ENCODE measurements at regions not wholly inside any gene's neighbourhood (a gene's known extent, or its start where the extent isn't known, plus 50 kb on each side); places are given as distances from the start of the nearest gene placed in this dataset.

DNA sequence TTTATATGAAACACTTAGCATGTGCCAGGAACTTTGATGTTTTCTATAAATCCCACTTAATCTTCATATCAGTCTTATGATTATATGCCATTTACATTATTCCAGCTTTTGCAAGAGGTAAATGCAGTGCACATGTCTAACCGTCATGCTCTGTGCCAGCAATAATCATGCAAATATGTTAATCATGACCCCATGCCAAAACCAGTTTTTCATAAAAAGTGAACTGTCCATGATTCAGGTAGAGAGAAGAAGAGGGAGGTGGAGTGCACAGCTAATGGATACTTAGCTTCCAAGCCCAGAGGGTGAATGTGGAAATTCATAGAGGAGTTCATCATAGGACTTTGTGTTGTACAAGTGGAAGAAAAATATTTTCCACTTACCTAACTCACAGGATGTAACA, 458.4 kb downstream of the TBC1D4 start:
- Mint-ChIP-seq H3K4me1 (no peaks in the 10 kb centered on the region), H3K36me3 (no peaks in the 10 kb centered on the region), H3K27me3 (no peaks in the 10 kb centered on the region), H3K9me3 (peaks cover 7% of the 10 kb centered on the region), H3K27ac (no peak overlapping the region), H3K4me3 (no peak overlapping the region)
- DNase-seq (ENCODE audit: low spot score in 2 of 2) (no peak), ATAC-seq (ENCODE audit: low read depth) (no peak)

DNA sequence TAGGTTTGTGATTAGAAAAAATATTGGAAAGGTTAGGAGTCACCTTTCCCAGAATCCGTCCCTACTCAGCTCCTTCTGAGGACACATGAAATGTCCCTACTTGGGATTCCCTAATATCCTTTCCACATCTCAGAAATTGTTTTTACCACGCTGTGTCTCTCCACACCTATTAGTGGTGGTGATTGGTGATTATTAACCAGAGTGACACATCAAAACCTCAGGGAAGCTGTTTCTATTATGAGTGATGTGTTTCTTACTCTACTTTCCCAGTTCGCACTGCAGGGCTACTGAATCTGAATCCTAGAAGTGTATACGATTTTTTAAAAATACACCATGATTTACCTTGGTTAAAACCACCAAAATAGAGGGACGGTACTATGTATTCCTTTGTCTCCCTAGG, 460.8 kb downstream of the TBC1D4 start:
- peaks cover 2% of the 10 kb centered on the region for H3K9me3 Mint-ChIP-seq
- H3K36me3 Mint-ChIP-seq = no peaks in the 10 kb centered on the region
- no peak overlapping the region for H3K27ac Mint-ChIP-seq
- no peak overlapping the region for H3K4me3 Mint-ChIP-seq
- ATAC-seq (ENCODE audit: low read depth) (no peak), DNase-seq (ENCODE audit: low spot score in 2 of 2) (no peak)
- peaks cover 1% of the 10 kb centered on the region for H3K27me3 Mint-ChIP-seq
- H3K4me1 Mint-ChIP-seq = no peaks in the 10 kb centered on the region

DNA sequence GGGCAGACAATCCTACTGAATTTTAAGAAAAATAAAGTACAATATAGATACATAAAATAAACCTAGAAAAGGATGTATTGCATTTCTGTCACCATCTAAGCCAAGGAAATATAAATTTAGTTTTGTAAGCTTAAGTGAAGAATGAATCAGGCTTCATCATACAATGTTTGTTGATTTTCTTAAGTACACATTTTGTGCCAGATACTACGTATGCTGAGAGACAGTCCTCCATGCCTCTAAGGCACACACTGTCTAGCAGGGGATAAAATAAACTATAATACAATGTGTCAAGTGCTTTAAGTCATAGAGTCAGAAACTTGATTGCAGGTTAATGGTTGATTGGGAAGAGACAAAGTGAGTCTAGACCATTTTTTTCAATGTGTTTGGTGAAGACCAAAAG, 465.7 kb downstream of the TBC1D4 start:
- ATAC-seq (ENCODE audit: low read depth) (no peak), DNase-seq (ENCODE audit: low spot score in 2 of 2) (no peak)
- Mint-ChIP-seq H3K9me3 (peaks cover 2% of the 10 kb centered on the region), H3K27ac (no peak overlapping the region), H3K4me3 (no peak overlapping the region), H3K4me1 (no peaks in the 10 kb centered on the region), H3K36me3 (no peaks in the 10 kb centered on the region), H3K27me3 (peaks cover 3% of the 10 kb centered on the region)

DNA sequence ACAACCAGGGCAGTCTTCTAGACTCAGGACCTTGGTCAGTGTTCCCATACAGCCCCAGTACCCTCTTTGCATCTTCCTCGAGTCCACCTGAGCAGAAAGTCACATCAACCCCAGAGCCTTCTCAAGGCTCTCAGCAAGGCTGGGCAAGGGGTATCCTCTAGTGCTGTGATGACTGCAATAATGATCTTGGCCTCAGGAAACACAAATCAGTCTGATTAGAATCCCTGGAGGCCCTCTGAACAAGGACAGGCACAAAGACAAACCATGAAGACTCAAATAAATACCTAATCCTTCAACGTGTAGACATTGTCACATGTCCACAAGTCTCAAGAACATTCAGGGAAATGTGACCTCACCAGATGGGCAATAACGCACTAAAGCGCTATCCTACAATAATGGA, 468.2 kb downstream of the TBC1D4 start:
- H3K36me3 Mint-ChIP-seq = no peaks in the 10 kb centered on the region
- H3K9me3 Mint-ChIP-seq = no peaks in the 10 kb centered on the region
- DNase-seq (ENCODE audit: low spot score in 2 of 2) = no peak
- H3K4me3 Mint-ChIP-seq = no peak overlapping the region
- H3K4me1 Mint-ChIP-seq = no peaks in the 10 kb centered on the region
- no peak for ATAC-seq (ENCODE audit: low read depth)
- H3K27ac Mint-ChIP-seq = no peak overlapping the region
- H3K27me3 Mint-ChIP-seq = peaks cover 8% of the 10 kb centered on the region

DNA sequence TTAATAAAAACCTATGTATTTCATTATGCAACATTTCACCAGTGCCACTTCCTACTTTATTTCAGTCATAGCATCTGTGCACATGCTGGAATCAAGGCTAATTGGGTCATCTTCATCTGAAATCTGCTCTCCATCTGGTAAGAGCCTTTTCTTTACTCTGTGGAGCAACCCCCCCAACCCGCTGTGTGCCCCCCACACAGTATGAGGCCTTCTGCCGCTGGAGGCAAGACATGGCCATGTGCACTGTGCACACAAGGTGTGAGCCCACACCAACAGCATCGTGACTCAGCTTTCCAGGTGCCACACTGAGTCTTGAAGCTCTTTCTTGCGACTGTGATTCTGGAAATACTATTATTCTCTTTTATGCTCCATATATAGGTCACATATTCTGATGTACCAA, 471.0 kb downstream of the TBC1D4 start:
- Mint-ChIP-seq H3K4me1 (no peaks in the 10 kb centered on the region), H3K36me3 (no peaks in the 10 kb centered on the region), H3K27ac (no peak overlapping the region), H3K4me3 (no peak overlapping the region), H3K27me3 (peaks cover 8% of the 10 kb centered on the region), H3K9me3 (no peaks in the 10 kb centered on the region)
- DNase-seq (ENCODE audit: low spot score in 2 of 2) (no peak), ATAC-seq (ENCODE audit: low read depth) (no peak)

DNA sequence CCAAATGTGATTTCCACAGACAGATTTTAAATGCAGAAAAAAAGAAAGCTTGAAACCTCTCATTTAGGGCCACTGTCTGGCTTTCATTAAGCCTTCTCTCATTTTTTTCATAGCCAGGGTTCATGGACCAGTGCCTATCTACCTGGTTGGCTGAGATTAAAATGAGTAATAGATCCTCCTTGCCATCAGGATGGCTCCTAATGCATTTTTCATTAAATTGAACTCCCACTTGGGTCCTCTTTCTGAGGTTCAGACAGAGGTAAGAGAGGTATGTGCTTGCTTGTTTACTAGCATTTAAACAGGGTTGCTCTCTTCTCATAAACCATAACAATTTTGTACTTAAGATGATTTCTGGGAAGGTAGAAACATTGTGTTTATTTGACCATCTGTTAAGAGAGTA, 473.0 kb downstream of the TBC1D4 start:
- Mint-ChIP-seq H3K4me1 (no peaks in the 10 kb centered on the region), H3K4me3 (no peak overlapping the region), H3K27me3 (peaks cover 6% of the 10 kb centered on the region), H3K9me3 (no peaks in the 10 kb centered on the region), H3K36me3 (no peaks in the 10 kb centered on the region), H3K27ac (no peak overlapping the region)
- DNase-seq (ENCODE audit: low spot score in 2 of 2) (no peak), ATAC-seq (ENCODE audit: low read depth) (no peak)

DNA sequence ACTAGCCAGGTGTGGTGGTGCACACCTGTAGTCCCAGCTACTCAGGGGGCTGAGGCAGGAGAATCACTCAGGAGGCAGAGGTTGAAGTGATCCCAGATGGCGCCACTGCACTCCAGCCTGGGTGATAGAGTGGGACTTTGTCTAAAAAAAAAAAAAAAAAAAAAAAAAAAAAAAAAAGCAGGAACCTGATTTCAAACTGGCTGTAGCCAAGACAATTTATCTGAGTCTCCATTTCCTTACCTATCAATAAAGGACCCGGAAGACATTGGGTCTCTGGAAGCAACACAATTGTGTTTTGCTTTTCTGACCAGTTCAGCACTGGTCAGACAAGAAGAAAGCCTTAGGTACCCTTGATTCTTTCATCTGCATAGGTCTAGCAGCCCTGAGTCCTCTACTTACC, 491.0 kb downstream of the TBC1D4 start:
- no peaks in the 10 kb centered on the region for H3K36me3 Mint-ChIP-seq

DNA sequence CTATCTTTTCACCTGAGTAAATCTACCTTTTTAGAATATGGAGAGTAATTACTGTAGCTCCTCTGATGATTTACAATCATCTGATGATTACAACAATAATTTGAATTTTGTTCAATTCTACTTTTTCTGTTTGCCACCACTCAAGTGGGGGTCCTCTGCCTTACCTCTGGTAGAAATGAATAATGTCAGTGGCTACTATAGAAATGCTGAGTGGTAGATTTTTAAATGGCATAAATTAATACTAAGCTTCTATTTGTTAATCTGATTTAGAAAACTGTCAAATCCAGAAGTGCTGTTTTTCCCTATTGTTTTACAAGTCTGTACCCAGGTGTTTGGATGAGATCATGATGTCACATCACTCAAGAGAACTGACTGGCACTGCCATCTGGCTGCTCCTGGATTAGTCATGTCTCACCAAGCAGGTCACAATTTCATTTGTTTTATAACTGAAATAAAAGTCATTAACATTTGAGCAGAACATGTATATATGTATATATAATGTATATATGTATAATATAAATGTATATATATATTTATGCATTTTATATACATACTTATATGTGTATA, 494.8 kb downstream of the TBC1D4 start:
- Mint-ChIP-seq H3K27ac (no peak overlapping the region), H3K9me3 (no peaks in the 10 kb centered on the region), H3K4me1 (no peaks in the 10 kb centered on the region), H3K4me3 (no peak overlapping the region), H3K36me3 (no peaks in the 10 kb centered on the region), H3K27me3 (no peaks in the 10 kb centered on the region)
- no peak for ATAC-seq (ENCODE audit: low read depth)
- DNase-seq (ENCODE audit: low spot score in 2 of 2) = no peak

More for the DNA sequence above, 491.0 kb downstream of the TBC1D4 start:
- Mint-ChIP-seq H3K27me3 (no peaks in the 10 kb centered on the region), H3K4me1 (no peaks in the 10 kb centered on the region), H3K4me3 (no peak overlapping the region), H3K27ac (no peak overlapping the region), H3K9me3 (peaks cover 1% of the 10 kb centered on the region)
- DNase-seq (ENCODE audit: low spot score in 2 of 2) = no peak
- ATAC-seq (ENCODE audit: low read depth) = no peak

DNA sequence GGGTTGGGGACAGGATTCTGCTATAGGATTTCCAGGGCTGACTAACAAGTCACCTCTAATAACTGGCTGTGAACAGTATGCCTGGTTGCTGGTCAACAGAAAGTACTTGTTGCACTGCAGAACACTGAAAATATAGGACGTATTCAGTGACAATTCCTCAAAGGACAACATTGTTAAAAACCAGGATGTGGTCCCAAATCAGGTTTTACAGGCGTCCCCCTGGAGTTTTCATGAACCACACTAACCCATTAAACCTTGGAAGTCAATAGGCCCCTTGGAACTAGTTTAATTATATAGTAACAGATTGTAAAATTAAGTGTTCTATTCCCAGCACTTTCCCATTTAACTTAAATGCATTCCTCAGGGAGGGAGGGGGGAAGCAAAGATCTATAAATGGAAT, 495.4 kb downstream of the TBC1D4 start:
- DNase-seq (ENCODE audit: low spot score in 2 of 2) (no peak), ATAC-seq (ENCODE audit: low read depth) (no peak)
- H3K4me3 Mint-ChIP-seq = no peak overlapping the region
- H3K27me3 Mint-ChIP-seq = no peaks in the 10 kb centered on the region
- no peaks in the 10 kb centered on the region for H3K4me1 Mint-ChIP-seq
- H3K36me3 Mint-ChIP-seq = no peaks in the 10 kb centered on the region
- H3K27ac Mint-ChIP-seq = no peak overlapping the region
- H3K9me3 Mint-ChIP-seq = no peaks in the 10 kb centered on the region

DNA sequence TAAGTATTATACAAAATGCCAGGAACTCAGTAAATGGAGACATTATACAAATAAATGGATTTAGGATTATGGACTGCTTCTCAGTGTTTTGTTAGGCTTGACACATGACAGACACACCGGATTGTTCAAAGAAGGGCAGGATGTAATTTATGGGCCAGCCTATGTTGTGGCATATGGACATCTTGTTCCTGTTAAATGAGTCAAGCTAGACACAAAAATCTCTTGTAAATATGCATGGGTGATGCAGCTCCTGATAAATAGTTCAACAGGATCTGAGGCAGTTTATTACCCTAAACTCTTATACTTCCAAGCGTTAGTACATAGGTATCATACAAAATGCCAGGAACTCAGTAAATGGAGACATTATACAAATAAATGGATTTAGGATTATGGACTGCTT, 502.3 kb downstream of the TBC1D4 start:
- peaks cover 3% of the 10 kb centered on the region for H3K27me3 Mint-ChIP-seq
- ATAC-seq (ENCODE audit: low read depth) (no peak), DNase-seq (ENCODE audit: low spot score in 2 of 2) (no peak)
- H3K4me1 Mint-ChIP-seq = no peaks in the 10 kb centered on the region
- H3K9me3 Mint-ChIP-seq = peaks cover 1% of the 10 kb centered on the region
- no peak overlapping the region for H3K27ac Mint-ChIP-seq
- no peaks in the 10 kb centered on the region for H3K36me3 Mint-ChIP-seq
- H3K4me3 Mint-ChIP-seq = no peak overlapping the region

DNA sequence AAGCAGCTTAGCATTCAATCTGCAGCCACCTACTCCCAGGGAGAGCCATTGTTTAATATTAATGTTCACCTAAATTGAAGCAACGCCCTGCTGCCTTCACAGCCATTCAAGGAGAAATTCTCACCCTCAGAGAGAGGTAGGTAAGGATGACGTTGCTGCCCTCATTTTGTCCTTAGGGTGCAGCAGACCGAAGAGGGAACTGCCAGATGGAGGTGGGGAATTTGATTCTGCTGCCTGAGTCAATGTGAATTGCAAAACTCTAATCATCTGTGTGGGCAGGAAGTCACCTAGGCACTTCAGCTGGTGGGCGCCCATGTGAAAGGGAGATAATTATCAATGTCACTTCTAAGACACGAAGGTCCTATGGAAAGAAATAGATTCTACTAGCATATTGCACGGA, 503.4 kb downstream of the TBC1D4 start:
- H3K4me1 Mint-ChIP-seq = no peaks in the 10 kb centered on the region

DNA sequence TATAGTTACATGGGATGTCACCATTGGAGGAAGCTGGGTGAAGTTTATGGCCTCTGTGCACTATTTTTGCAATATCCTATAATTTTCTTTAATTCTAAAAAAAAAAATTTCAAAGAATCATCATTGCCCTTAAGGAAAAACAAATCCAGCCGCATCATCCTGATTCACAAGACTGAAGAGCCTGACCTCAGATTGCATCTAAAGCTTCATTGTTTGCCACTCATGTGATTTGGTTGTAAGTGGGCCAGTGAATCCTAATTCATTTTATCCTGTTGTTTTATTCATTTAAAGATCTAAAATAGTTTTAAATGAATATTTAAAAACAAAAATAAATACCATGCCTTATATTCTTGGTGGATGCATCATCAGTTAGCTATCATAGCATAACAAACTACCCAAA, 504.5 kb downstream of the TBC1D4 start:
- no peak for ATAC-seq (ENCODE audit: low read depth)
- Mint-ChIP-seq H3K9me3 (peaks cover 1% of the 10 kb centered on the region), H3K27ac (no peak overlapping the region), H3K4me1 (no peaks in the 10 kb centered on the region), H3K27me3 (peaks cover 3% of the 10 kb centered on the region), H3K36me3 (no peaks in the 10 kb centered on the region), H3K4me3 (no peak overlapping the region)
- DNase-seq (ENCODE audit: low spot score in 2 of 2) = no peak

More for the DNA sequence above, 503.4 kb downstream of the TBC1D4 start:
- Mint-ChIP-seq H3K36me3 (no peaks in the 10 kb centered on the region), H3K4me3 (no peak overlapping the region), H3K27me3 (peaks cover 3% of the 10 kb centered on the region), H3K27ac (no peak overlapping the region), H3K9me3 (peaks cover 1% of the 10 kb centered on the region)
- DNase-seq (ENCODE audit: low spot score in 2 of 2) (no peak), ATAC-seq (ENCODE audit: low read depth) (no peak)

DNA sequence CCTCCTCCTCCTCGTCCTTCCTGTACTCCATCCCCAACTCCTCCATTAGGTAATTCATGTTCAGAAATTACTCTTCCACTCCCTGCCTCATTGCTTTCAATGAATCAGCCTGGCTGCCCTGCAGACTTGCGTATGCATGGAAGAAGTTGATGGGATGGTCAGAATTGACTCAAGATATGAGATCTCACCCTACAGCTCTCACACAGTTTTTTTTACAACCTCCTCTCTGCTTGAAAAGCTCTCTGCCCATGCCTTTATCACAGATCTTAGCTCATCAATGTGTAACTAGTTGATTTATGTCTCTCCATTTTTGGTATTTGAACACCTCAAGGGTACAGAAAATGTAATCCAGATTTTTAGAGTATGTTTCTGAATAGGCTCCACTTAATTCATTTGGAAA, 506.9 kb downstream of the TBC1D4 start:
- no peaks in the 10 kb centered on the region for H3K4me1 Mint-ChIP-seq
- H3K27me3 Mint-ChIP-seq = peaks cover 3% of the 10 kb centered on the region
- ATAC-seq (ENCODE audit: low read depth) = no peak
- no peak for DNase-seq (ENCODE audit: low spot score in 2 of 2)
- no peaks in the 10 kb centered on the region for H3K9me3 Mint-ChIP-seq
- no peaks in the 10 kb centered on the region for H3K36me3 Mint-ChIP-seq
- no peak overlapping the region for H3K4me3 Mint-ChIP-seq
- H3K27ac Mint-ChIP-seq = no peak overlapping the region

DNA sequence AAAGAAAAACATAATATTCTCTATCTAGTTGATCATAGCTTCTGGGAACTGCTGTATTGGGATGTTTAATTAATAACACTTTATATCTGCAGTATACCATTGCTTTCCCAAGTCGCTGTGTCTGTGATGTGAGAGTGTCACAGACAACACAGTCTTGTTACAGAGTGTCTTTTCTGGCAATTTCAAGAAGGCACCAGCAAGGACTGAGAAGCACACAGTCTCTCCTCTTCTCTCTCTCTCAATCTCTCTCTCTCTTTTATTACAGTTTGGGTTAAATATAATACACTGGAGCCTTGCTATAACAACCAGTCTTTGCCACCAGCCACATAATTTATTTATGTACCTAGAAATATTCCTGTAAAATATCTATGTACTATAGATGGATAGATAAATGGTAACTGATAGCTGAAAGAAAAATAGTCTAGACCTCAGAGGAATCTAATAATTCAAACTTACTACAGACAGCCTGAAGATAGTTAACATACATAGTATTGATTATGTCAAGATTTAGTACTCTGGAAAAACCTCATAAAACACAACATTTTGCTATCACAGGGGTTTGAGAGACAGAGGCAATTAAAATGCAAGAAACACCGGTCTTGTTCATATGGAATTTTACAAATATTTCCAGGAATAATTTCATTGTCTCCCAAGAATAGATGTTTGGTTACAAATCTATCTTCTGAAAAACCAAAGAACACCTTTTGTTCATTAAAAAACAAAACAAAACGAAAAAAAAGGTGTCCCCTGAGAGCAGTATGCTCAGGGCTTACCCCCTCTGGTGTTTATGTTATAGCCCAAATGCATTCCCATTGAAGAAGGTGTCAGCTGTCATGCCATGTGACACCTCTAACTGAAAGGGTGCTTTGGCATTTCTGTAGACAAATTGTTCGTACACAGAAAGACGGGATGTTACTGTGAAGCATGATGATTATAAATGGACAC, 507.8 kb downstream of the TBC1D4 start:
- Mint-ChIP-seq H3K27me3 (peaks cover 3% of the 10 kb centered on the region), H3K9me3 (no peaks in the 10 kb centered on the region), H3K36me3 (no peaks in the 10 kb centered on the region), H3K4me1 (no peaks in the 10 kb centered on the region), H3K4me3 (no peak overlapping the region), H3K27ac (no peak overlapping the region)
- DNase-seq (ENCODE audit: low spot score in 2 of 2) (no peak), ATAC-seq (ENCODE audit: low read depth) (no peak)

DNA sequence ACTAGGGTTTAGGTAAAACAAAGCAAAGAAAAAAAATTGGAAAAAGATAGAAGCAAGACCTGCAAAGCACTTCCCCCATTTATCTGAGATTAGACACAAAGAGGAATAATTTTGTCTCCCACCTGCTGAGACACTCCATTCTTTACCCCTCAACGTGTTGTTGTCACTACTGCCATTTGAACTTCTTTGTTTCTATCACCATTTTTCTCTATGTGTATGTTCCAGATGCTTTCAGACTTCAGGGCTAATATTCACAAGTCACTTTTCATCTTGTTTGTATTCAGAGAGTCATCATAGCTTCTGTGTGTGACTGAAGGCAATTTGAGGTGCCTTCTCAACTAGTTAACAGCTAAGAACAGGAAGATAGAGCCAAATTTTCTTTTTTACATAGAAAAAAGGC, 512.5 kb downstream of the TBC1D4 start:
- DNase-seq (ENCODE audit: low spot score in 2 of 2) (no peak), ATAC-seq (ENCODE audit: low read depth) (no peak)
- Mint-ChIP-seq H3K4me3 (no peak overlapping the region), H3K4me1 (no peaks in the 10 kb centered on the region), H3K27me3 (no peaks in the 10 kb centered on the region), H3K36me3 (no peaks in the 10 kb centered on the region), H3K27ac (no peak overlapping the region), H3K9me3 (peaks cover 2% of the 10 kb centered on the region)
